HL-60 (cell line): ENCODE measurements at regions not wholly inside any gene's neighbourhood (a gene's known extent, or its start where the extent isn't known, plus 50 kb on each side); places are given as distances from the start of the nearest gene placed in this dataset.

Source experiments
- DNase-seq, 2 experiments: peaks; one replicate each; pipeline ENCODE4 v3.0.0-alpha.2; 2010 to 2020; ENCODE audit warnings: low read depth in 1 of 2, low spot score in 1 of 2
- H3K27ac ChIP-seq: fragments of 250-450 bp; sonication (Bioruptor Pico); replicated peaks from 2 replicates; pipeline ENCODE4 v1.5.1; 2020; ENCODE audit warnings: mild to moderate bottlenecking, moderate library complexity
- H3K27me3 ChIP-seq: fragments of 250-450 bp; sonication (Bioruptor Pico); 2 replicates; pipeline ENCODE4 v1.5.1; 2021; ENCODE audit warnings: mild to moderate bottlenecking, moderate library complexity; ENCODE audit not compliant: insufficient read depth, poor library complexity, severe bottlenecking
- H3K4me3 ChIP-seq: replicated peaks from 2 replicates; pipeline ENCODE4 v1.5.1; 2011; ENCODE audit warnings: mild to moderate bottlenecking, control low read depth, low read length; ENCODE audit not compliant: insufficient read depth
- GABPA ChIP-seq: IDR thresholded peaks from 2 replicates; pipeline ENCODE4 v1.6.1; 2012; ENCODE audit warnings: low read depth
- POLR2AphosphoS5 ChIP-seq: IDR thresholded peaks from 2 replicates; pipeline ENCODE4 v1.6.1; 2012; ENCODE audit warnings: low read depth
- SPI1 ChIP-seq: IDR thresholded peaks from 2 replicates; pipeline ENCODE4 v1.6.1; 2012; ENCODE audit warnings: low read depth, mild to moderate bottlenecking, borderline replicate concordance
- TF ChIP-seq, protein P1 (sequence below): IDR thresholded peaks from one replicate; pipeline ENCODE4 v1.5.1; 2011; ENCODE audit warnings: low read length, control low read depth, inconsistent platforms; ENCODE audit not compliant: insufficient read depth
- TF ChIP-seq, protein P2 (sequence below): IDR thresholded peaks from 2 replicates; pipeline ENCODE4 v1.6.1; 2012; ENCODE audit warnings: low read depth; ENCODE audit not compliant: insufficient replicate concordance

GRCh38 chr12:5379749-5380496 lies 52.0 kb upstream of the NTF3 start:
- TF ChIP-seq GABPA (no peak), POLR2AphosphoS5 (no peak), SPI1 (no peak)
- TF ChIP-seq, protein P1, sequence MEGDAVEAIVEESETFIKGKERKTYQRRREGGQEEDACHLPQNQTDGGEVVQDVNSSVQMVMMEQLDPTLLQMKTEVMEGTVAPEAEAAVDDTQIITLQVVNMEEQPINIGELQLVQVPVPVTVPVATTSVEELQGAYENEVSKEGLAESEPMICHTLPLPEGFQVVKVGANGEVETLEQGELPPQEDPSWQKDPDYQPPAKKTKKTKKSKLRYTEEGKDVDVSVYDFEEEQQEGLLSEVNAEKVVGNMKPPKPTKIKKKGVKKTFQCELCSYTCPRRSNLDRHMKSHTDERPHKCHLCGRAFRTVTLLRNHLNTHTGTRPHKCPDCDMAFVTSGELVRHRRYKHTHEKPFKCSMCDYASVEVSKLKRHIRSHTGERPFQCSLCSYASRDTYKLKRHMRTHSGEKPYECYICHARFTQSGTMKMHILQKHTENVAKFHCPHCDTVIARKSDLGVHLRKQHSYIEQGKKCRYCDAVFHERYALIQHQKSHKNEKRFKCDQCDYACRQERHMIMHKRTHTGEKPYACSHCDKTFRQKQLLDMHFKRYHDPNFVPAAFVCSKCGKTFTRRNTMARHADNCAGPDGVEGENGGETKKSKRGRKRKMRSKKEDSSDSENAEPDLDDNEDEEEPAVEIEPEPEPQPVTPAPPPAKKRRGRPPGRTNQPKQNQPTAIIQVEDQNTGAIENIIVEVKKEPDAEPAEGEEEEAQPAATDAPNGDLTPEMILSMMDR: no peak
- TF ChIP-seq, protein P2, sequence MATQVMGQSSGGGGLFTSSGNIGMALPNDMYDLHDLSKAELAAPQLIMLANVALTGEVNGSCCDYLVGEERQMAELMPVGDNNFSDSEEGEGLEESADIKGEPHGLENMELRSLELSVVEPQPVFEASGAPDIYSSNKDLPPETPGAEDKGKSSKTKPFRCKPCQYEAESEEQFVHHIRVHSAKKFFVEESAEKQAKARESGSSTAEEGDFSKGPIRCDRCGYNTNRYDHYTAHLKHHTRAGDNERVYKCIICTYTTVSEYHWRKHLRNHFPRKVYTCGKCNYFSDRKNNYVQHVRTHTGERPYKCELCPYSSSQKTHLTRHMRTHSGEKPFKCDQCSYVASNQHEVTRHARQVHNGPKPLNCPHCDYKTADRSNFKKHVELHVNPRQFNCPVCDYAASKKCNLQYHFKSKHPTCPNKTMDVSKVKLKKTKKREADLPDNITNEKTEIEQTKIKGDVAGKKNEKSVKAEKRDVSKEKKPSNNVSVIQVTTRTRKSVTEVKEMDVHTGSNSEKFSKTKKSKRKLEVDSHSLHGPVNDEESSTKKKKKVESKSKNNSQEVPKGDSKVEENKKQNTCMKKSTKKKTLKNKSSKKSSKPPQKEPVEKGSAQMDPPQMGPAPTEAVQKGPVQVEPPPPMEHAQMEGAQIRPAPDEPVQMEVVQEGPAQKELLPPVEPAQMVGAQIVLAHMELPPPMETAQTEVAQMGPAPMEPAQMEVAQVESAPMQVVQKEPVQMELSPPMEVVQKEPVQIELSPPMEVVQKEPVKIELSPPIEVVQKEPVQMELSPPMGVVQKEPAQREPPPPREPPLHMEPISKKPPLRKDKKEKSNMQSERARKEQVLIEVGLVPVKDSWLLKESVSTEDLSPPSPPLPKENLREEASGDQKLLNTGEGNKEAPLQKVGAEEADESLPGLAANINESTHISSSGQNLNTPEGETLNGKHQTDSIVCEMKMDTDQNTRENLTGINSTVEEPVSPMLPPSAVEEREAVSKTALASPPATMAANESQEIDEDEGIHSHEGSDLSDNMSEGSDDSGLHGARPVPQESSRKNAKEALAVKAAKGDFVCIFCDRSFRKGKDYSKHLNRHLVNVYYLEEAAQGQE: no peak
- Histone ChIP-seq H3K27ac (no peak overlapping the region), H3K4me3 (no peak overlapping the region), H3K27me3 (no peaks in the 10 kb centered on the region)
- DNase-seq: no peak
